Right lobe of liver (tissue), 4 donors: ENCODE measurements at regions not wholly inside any gene's neighbourhood (a gene's known extent, or its start where the extent isn't known, plus 50 kb on each side); places are given as distances from the start of the nearest gene placed in this dataset.

Source experiments
- POLR2A ChIP-seq: fragments of 450-650 bp; IDR thresholded peaks from one replicate; pipeline ENCODE4 v1.6.1; 2017; ENCODE audit warnings: antibody characterized with exemption, mild to moderate bottlenecking
- TF ChIP-seq, protein P1 (sequence below), 4 donors: fragments of 200-600 bp in 3 of 4; fragments of 450-650 bp in 1 of 4; IDR thresholded peaks; one replicate each; pipeline versions ENCODE4 v1.5.1 to v1.8.0; 2016 to 2022; ENCODE audit warnings: antibody characterized with exemption in 4 of 4, mild to moderate bottlenecking in 2 of 4
- donor health status: DM: no; HTN: no; CAD: no.
- donor health status: DM: no; HTN: no; CAD: no.
- donor health status: DM: no; HTN: yes; CAD: no.

DNA sequence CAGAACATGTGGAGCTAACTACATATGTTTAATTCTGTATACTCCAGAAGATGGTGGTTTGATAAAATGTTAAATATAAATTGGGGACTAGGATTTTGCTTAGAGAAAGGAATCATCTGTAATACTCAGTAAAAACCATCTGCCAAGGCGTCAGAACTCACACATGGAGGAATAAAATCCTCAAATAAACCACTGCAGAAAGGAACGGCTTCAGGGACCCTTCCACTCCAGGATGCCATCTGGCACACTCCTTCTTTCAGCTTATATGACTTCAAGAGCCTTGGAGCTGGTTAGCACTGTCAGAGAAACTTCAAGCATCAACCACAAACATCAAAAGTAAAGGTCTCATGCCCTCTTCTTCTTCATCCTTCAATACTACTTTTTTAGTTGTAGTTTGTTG is 360.6 kb downstream of the PLK2 start:
- TF ChIP-seq, protein P1, sequence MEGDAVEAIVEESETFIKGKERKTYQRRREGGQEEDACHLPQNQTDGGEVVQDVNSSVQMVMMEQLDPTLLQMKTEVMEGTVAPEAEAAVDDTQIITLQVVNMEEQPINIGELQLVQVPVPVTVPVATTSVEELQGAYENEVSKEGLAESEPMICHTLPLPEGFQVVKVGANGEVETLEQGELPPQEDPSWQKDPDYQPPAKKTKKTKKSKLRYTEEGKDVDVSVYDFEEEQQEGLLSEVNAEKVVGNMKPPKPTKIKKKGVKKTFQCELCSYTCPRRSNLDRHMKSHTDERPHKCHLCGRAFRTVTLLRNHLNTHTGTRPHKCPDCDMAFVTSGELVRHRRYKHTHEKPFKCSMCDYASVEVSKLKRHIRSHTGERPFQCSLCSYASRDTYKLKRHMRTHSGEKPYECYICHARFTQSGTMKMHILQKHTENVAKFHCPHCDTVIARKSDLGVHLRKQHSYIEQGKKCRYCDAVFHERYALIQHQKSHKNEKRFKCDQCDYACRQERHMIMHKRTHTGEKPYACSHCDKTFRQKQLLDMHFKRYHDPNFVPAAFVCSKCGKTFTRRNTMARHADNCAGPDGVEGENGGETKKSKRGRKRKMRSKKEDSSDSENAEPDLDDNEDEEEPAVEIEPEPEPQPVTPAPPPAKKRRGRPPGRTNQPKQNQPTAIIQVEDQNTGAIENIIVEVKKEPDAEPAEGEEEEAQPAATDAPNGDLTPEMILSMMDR (IDR thresholded peaks at IDR 0.05): no peak
- TF ChIP-seq POLR2A: no peak
